ENCODE measurements at regions not wholly inside any gene's neighbourhood (a gene's known extent, or its start where the extent isn't known, plus 50 kb on each side); places are given as distances from the start of the nearest gene placed in this dataset.

GRCh38 chr9:31146485-31147166 lies 1237.8 kb upstream of the ACO1 start:
- no peak overlapping the region for H2BK5ac ChIP-seq (ENCODE audit: low read depth, low read length)
- no peak overlapping the region for H3K14ac ChIP-seq (ENCODE audit: insufficient read length)
- H3K56ac ChIP-seq (replicated peaks; ENCODE audit: insufficient read length, low read depth, low read length): no peak overlapping the region
- no peak overlapping the region for H2AFZ ChIP-seq (ENCODE audit: low read length)
- no peak overlapping the region for H3K4me2 ChIP-seq (ENCODE audit: insufficient read depth in 1 of 2, low read depth in 2 of 2, low read length in 2 of 2)
- ChIA-PET CTCF (ENCODE audit: partially characterized antibody) (interaction anchor here (1.3 kb wide), 1 partner anchor 10 kb away, joined by 3 read pairs; no protein-coding TSS in a partner anchor), POLR2A (ENCODE audit: partially characterized antibody) (no interaction called here)
- no peak overlapping the region for H4K5ac ChIP-seq (ENCODE audit: insufficient read length, low read depth, low read length)
- no peaks in the 10 kb centered on the region for H3K9me3 ChIP-seq (ENCODE audit: insufficient read depth in 2 of 2, low read depth in 1 of 2, low read length in 1 of 2)
- H4K8ac ChIP-seq (ENCODE audit: extremely low read depth, insufficient read depth, low read length): no peak overlapping the region
- no peak overlapping the region for H3K4ac ChIP-seq (replicated peaks; ENCODE audit: insufficient read length, low read depth, low read length)
- no peak overlapping the region for H3K27ac ChIP-seq (ENCODE audit: low read depth, low read length)
- no peak overlapping the region for H2BK12ac ChIP-seq (ENCODE audit: low read depth, low read length)
- no peak overlapping the region for H3K4me3 ChIP-seq (ENCODE audit: extremely low read depth in 1 of 4, insufficient read depth in 2 of 4, low read depth in 3 of 4, low read length in 4 of 4)
- DNase-seq (ENCODE audit: low read depth in 1 of 2, low spot score in 2 of 2) (no peak), FAIRE-seq (no peak)
- H3K79me1 ChIP-seq (ENCODE audit: low read depth, low read length): no peaks in the 10 kb centered on the region
- no peak overlapping the region for H3K18ac ChIP-seq (ENCODE audit: extremely low read depth, low read length)
- H4K20me1 ChIP-seq (replicated peaks in 1 of 2; ENCODE audit: control insufficient read depth in 1 of 2, insufficient read depth in 2 of 2, low read length in 2 of 2): no peaks in the 10 kb centered on the region
- no peaks in the 10 kb centered on the region for H3K79me2 ChIP-seq (ENCODE audit: control insufficient read depth in 1 of 2, insufficient read depth in 2 of 2, low read length in 2 of 2)
- no peaks in the 10 kb centered on the region for H3K23me2 ChIP-seq (ENCODE audit: low read depth, low read length)
- H3K36me3 ChIP-seq (ENCODE audit: control insufficient read depth in 2 of 4, insufficient read depth in 4 of 4, low read length in 3 of 4): no peaks in the 10 kb centered on the region
- H2BK15ac ChIP-seq (ENCODE audit: low read length): no peak overlapping the region
- no peak overlapping the region for H2BK120ac ChIP-seq (replicated peaks; ENCODE audit: low read depth, low read length)
- 90% methylated on average over 3 of the region's 3 CpGs; no CpG with 5 or more reads in 1 of the 2 experiments for WGBS, 2 experiments (ENCODE audit: extremely low coverage in 1 of 2, insufficient coverage in 1 of 2, insufficient read length in 1 of 2, insufficient replicate concordance in 2 of 2, low coverage in 1 of 2, low lambda C conversion rate in 2 of 2, missing lambda C conversion rate in 1 of 2)
- H3K4me1 ChIP-seq (replicated peaks in 1 of 4; ENCODE audit: control insufficient read depth in 3 of 4, insufficient read depth in 4 of 4, low read length in 3 of 4): no peaks in the 10 kb centered on the region
- no peak overlapping the region for H3K9ac ChIP-seq (replicated peaks in 1 of 4; ENCODE audit: extremely low read depth in 1 of 4, low read depth in 3 of 4, low read length in 3 of 4)
- H3K23ac ChIP-seq (ENCODE audit: insufficient read length): no peak overlapping the region
- H2BK20ac ChIP-seq (ENCODE audit: low read length): no peak overlapping the region
- H2AK5ac ChIP-seq (ENCODE audit: low read depth, low read length): no peak overlapping the region
- no peaks in the 10 kb centered on the region for H3K27me3 ChIP-seq (replicated peaks in 1 of 4; ENCODE audit: control insufficient read depth in 3 of 4, extremely low read depth in 1 of 4, insufficient read depth in 3 of 4, low read length in 3 of 4)
- H4K91ac ChIP-seq (replicated peaks; ENCODE audit: insufficient read length, low read length): no peak overlapping the region
- TF ChIP-seq HDAC6 (IDR thresholded peaks at IDR 0.05; ENCODE audit: low read depth, low read length): no peak
- no peak for TF ChIP-seq ATF3 (IDR thresholded peaks at IDR 0.05; ENCODE audit: insufficient read depth, low read depth, low read length)
- TF ChIP-seq EP300 (IDR thresholded peaks at IDR 0.05; ENCODE audit: borderline replicate concordance in 1 of 2, low read depth in 2 of 2, low read length in 2 of 2): no peak
- no peak for TF ChIP-seq SIN3A (conservative IDR thresholded peaks at IDR 0.05 in 1 of 2, IDR thresholded peaks at IDR 0.05 in 1 of 2; ENCODE audit: low read depth in 1 of 2, low read length in 2 of 2)
- TF ChIP-seq BRCA1 (IDR thresholded peaks at IDR 0.05; ENCODE audit: low read depth, low read length): no peak
- no peak for TF ChIP-seq POLR2A (IDR thresholded peaks at IDR 0.05; ENCODE audit: control extremely low read depth in 1 of 2, low read depth in 2 of 2, low read length in 2 of 2)
- no peak for TF ChIP-seq NRF1 (IDR thresholded peaks at IDR 0.05; ENCODE audit: low read depth, low read length)
- no peak for TF ChIP-seq TAF7 (optimal IDR thresholded peaks at IDR 0.05; ENCODE audit: borderline replicate concordance, low read depth, low read length)
- no peak for TF ChIP-seq RXRA (IDR thresholded peaks at IDR 0.05; ENCODE audit: insufficient read depth, low read depth, low read length)
- TF ChIP-seq YY1 (IDR thresholded peaks at IDR 0.05; ENCODE audit: low read depth, low read length): no peak
- no peak for TF ChIP-seq CHD2 (IDR thresholded peaks at IDR 0.05; ENCODE audit: low read length)
- TF ChIP-seq RBBP5 (IDR thresholded peaks at IDR 0.05; ENCODE audit: borderline replicate concordance, low read depth, low read length): no peak
- TF ChIP-seq GTF2F1 (IDR thresholded peaks at IDR 0.05; ENCODE audit: borderline replicate concordance, low read depth, low read length): no peak
- TF ChIP-seq SP4 (IDR thresholded peaks at IDR 0.05; ENCODE audit: low read length): no peak
